PC-3 (cell line): ENCODE measurements at regions not wholly inside any gene's neighbourhood (a gene's known extent, or its start where the extent isn't known, plus 50 kb on each side); places are given as distances from the start of the nearest gene placed in this dataset.

Source experiments
- ATAC-seq: fragments of 200-7000 bp; cut with Tn5 transposase; 2 replicates; pipeline ENCODE4 v1.9.1; 2020; ENCODE audit warnings: mild to moderate bottlenecking, moderate library complexity
- BruUV-seq: library from RNA; stranded (reverse); fragments of 400-500 nt; replicated peaks from 2 replicates; lab custom pipeline; 2021; lab: Mats Ljungman, UMichigan
- CTCF ChIA-PET: fragments of 300-600 bp; sonication (Branson Sonifier 250); formaldehyde crosslinking; loops from one replicate; lab custom pipeline; 2022; ENCODE audit warnings: antibody characterized with exemption; lab: Charles Lee
- POLR2A ChIA-PET: fragments of 300-600 bp; sonication (Branson Sonifier 250); formaldehyde crosslinking; loops from one replicate; lab custom pipeline; 2022; ENCODE audit warnings: antibody characterized with exemption; ENCODE audit not compliant: unreplicated experiment; lab: Charles Lee
- DNase-seq: peaks from one replicate; pipeline ENCODE4 v3.0.0-alpha.2; 2015
- H2AFZ ChIP-seq: fragments of 300-600 bp; sonication (generic); 2 replicates; pipeline ENCODE4 v1.6.0; 2016; ENCODE audit warnings: antibody characterized with exemption, low read length
- H3F3A ChIP-seq: fragments of 300-600 bp; sonication (generic); one replicate; pipeline ENCODE4 v1.6.0; 2017; ENCODE audit warnings: antibody characterized with exemption, low read length, control low read depth, mild to moderate bottlenecking; ENCODE audit not compliant: unreplicated experiment
- H3K27ac ChIP-seq: fragments of 300-600 bp; sonication (generic); 2 replicates; pipeline ENCODE4 v1.5.1; 2016; ENCODE audit warnings: mild to moderate bottlenecking, low read length
- H3K27me3 ChIP-seq: fragments of 300-600 bp; sonication (generic); 2 replicates; pipeline ENCODE4 v1.6.1; 2016; ENCODE audit warnings: low read length, mixed read lengths
- H3K36me3 ChIP-seq: fragments of 300-600 bp; sonication (generic); 2 replicates; pipeline ENCODE4 v1.6.1; 2016; ENCODE audit warnings: low read depth, mixed run types, low read length, mixed read lengths
- H3K4me1 ChIP-seq: fragments of 300-600 bp; sonication (generic); 2 replicates; pipeline ENCODE4 v1.5.1; 2016; ENCODE audit warnings: low read length; ENCODE audit not compliant: insufficient read depth
- H3K4me2 ChIP-seq: fragments of 300-600 bp; sonication (generic); 2 replicates; pipeline ENCODE4 v1.6.0; 2016; ENCODE audit warnings: low read length
- H3K4me3 ChIP-seq: fragments of 300-600 bp; sonication (generic); 2 replicates; pipeline ENCODE4 v1.5.1; 2016; ENCODE audit warnings: mild to moderate bottlenecking, low read length, mixed read lengths
- H3K79me2 ChIP-seq: fragments of 300-600 bp; sonication (generic); 2 replicates; pipeline ENCODE4 v1.6.1; 2017; ENCODE audit warnings: low read length, mixed read lengths
- H3K9ac ChIP-seq: fragments of 300-600 bp; sonication (generic); 2 replicates; pipeline ENCODE4 v1.6.0; 2016; ENCODE audit warnings: mild to moderate bottlenecking, low read length
- H3K9me2 ChIP-seq: fragments of 300-600 bp; sonication (generic); replicated peaks from 2 replicates; pipeline ENCODE4 v1.6.1; 2016; ENCODE audit warnings: mixed run types, low read length, mixed read lengths
- H3K9me3 ChIP-seq: fragments of 300-600 bp; sonication (generic); 2 replicates; pipeline ENCODE4 v1.6.1; 2016; ENCODE audit warnings: low read length, mixed read lengths
- H4K20me1 ChIP-seq: fragments of 300-600 bp; sonication (generic); 2 replicates; pipeline ENCODE4 v1.6.1; 2016; ENCODE audit warnings: low read length, mixed read lengths
- EZH2 ChIP-seq: fragments of 300-600 bp; sonication (generic); IDR thresholded peaks from one replicate; pipeline ENCODE4 v1.6.1; 2017; ENCODE audit warnings: antibody characterized with exemption, mild to moderate bottlenecking, low read length; ENCODE audit not compliant: unreplicated experiment
- EZH2phosphoT487 ChIP-seq: fragments of 300-600 bp; sonication (generic); IDR thresholded peaks from 2 replicates; pipeline ENCODE4 v1.6.1; 2018; ENCODE audit warnings: mild to moderate bottlenecking, antibody characterized with exemption, low read length, borderline replicate concordance
- intact Hi-C: fragments of 100-400 bp; cut with micrococcal nuclease; formaldehyde crosslinking; loops from 2 replicates; pipeline ENCODE4 v1.9.0; 2023
- TF ChIP-seq, protein P1 (sequence below): fragments of 300-600 bp; sonication (generic); conservative IDR thresholded peaks from 2 replicates; pipeline ENCODE4 v1.5.1; 2017; ENCODE audit warnings: antibody characterized with exemption, low read depth, mild to moderate bottlenecking, low read length

DNA sequence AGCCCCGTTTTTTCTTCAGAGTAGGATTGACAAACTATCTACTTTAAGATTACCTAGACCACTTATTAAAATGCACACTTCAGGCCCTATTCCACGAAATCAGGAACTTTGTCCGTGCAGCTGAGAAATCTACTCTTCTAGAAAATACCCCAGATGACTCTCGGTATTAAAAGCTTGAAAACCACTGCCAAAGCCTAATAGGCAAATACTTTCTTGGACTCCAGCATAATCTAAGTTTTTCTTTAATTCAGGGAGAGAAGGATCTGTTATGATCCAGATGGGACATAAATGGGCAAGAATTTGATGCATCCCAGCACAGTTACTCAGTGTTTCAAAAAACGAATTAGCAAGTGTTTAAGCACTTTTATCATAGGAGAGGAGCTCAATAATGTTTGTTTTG is 94.5 kb downstream of the TMX1 start:
- TF ChIP-seq EZH2 = no peak

DNA sequence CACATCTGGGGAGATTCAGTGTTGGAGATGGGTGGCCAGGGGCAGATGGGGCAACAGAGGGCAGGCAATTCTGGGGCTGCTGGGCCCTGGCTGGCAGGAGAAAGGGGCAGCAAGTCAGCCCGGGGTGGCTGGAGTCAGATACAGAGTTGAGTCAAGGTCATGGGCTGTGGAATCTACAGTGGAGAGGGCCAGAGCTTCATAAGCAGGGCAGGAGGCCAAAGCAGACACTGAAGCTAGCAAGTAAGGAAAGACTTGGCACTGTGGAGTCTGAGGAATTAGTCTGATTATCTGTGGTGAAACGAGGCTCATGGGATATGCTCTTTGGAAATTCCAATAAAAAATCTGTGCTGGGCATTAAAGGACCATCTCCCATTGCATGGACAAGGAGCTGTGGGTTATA is 95.5 kb downstream of the TMX1 start:
- POLR2A ChIA-PET = no interaction called here
- Histone ChIP-seq H3K9me3 (no peaks in the 10 kb centered on the region), H3K36me3 (no peaks in the 10 kb centered on the region), H2AFZ (no peak overlapping the region), H4K20me1 (no peaks in the 10 kb centered on the region), H3K27ac (no peak overlapping the region), H3K27me3 (no peaks in the 10 kb centered on the region), H3K79me2 (no peaks in the 10 kb centered on the region), H3K9me2 (no peaks in the 10 kb centered on the region), H3F3A (no peaks in the 10 kb centered on the region), H3K4me3 (no peak overlapping the region), H3K9ac (no peak overlapping the region), H3K4me1 (no peaks in the 10 kb centered on the region), H3K4me2 (no peak overlapping the region)
- DNase-seq = no peak
- intact Hi-C loops = no loop called here
- CTCF ChIA-PET = no interaction called here
- no TSS peak for BruUV-seq
- TF ChIP-seq EZH2 (no peak), EZH2phosphoT487 (no peak)
- TF ChIP-seq, protein P1, sequence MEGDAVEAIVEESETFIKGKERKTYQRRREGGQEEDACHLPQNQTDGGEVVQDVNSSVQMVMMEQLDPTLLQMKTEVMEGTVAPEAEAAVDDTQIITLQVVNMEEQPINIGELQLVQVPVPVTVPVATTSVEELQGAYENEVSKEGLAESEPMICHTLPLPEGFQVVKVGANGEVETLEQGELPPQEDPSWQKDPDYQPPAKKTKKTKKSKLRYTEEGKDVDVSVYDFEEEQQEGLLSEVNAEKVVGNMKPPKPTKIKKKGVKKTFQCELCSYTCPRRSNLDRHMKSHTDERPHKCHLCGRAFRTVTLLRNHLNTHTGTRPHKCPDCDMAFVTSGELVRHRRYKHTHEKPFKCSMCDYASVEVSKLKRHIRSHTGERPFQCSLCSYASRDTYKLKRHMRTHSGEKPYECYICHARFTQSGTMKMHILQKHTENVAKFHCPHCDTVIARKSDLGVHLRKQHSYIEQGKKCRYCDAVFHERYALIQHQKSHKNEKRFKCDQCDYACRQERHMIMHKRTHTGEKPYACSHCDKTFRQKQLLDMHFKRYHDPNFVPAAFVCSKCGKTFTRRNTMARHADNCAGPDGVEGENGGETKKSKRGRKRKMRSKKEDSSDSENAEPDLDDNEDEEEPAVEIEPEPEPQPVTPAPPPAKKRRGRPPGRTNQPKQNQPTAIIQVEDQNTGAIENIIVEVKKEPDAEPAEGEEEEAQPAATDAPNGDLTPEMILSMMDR = no peak
- ATAC-seq = no peak

More for the DNA sequence above, 94.5 kb downstream of the TMX1 start:
- BruUV-seq = no TSS peak
- no peak for ATAC-seq
- POLR2A ChIA-PET = no interaction called here
- no peaks in the 10 kb centered on the region for H3K9me3 ChIP-seq
- no peak overlapping the region for H3K9ac ChIP-seq
- H3K79me2 ChIP-seq = no peaks in the 10 kb centered on the region
- DNase-seq = no peak
- H3K9me2 ChIP-seq = no peaks in the 10 kb centered on the region
- CTCF ChIA-PET = interaction anchor here (0.6 kb wide), 1 partner anchor 218 kb away, joined by 4 read pairs; no protein-coding TSS in a partner anchor
- no peaks in the 10 kb centered on the region for H3K4me1 ChIP-seq
- no peaks in the 10 kb centered on the region for H4K20me1 ChIP-seq
- no peak overlapping the region for H3K4me2 ChIP-seq
- intact Hi-C loops = no loop called here
- H2AFZ ChIP-seq = no peak overlapping the region
- no peaks in the 10 kb centered on the region for H3F3A ChIP-seq
- no peaks in the 10 kb centered on the region for H3K36me3 ChIP-seq
- no peak overlapping the region for H3K4me3 ChIP-seq
- no peaks in the 10 kb centered on the region for H3K27me3 ChIP-seq
- H3K27ac ChIP-seq = no peak overlapping the region

GRCh38 chr14:51335961-51336723 is 96.1 kb downstream of the TMX1 start:
- H4K20me1 ChIP-seq = no peaks in the 10 kb centered on the region
- intact Hi-C loops = no loop called here
- ChIA-PET POLR2A (no interaction called here), CTCF (no interaction called here)
- DNase-seq (no peak), ATAC-seq (no peak)
- H3K4me2 ChIP-seq = no peak overlapping the region
- no peak overlapping the region for H2AFZ ChIP-seq
- H3K27ac ChIP-seq = no peak overlapping the region
- H3K9ac ChIP-seq = no peak overlapping the region
- H3K4me3 ChIP-seq = no peak overlapping the region
- no peaks in the 10 kb centered on the region for H3K36me3 ChIP-seq
- H3K9me3 ChIP-seq = no peaks in the 10 kb centered on the region
- H3K27me3 ChIP-seq = no peaks in the 10 kb centered on the region
- no peaks in the 10 kb centered on the region for H3K79me2 ChIP-seq
- no TSS peak for BruUV-seq
- TF ChIP-seq EZH2phosphoT487 (no peak), EZH2 (no peak)
- TF ChIP-seq, protein P1 = no peak
- H3F3A ChIP-seq = no peaks in the 10 kb centered on the region
- no peaks in the 10 kb centered on the region for H3K9me2 ChIP-seq
- peaks cover 2% of the 10 kb centered on the region for H3K4me1 ChIP-seq
